Tibial artery (tissue), 4 donors: ENCODE measurements at regions not wholly inside any gene's neighbourhood (a gene's known extent, or its start where the extent isn't known, plus 50 kb on each side); places are given as distances from the start of the nearest gene placed in this dataset.

Experiments used
- DNase-seq, 2 donors: peaks; one replicate each; pipeline ENCODE4 v3.0.0-alpha.2; 2019
- H3K27ac ChIP-seq, 2 donors: fragments of 200-600 bp; sonication (generic) in 1 of 2; 1 replicate in 1 of 2; 2 replicates in 1 of 2; pipeline ENCODE4 v1.5.1; 2018 to 2019; ENCODE audit warnings: mild to moderate bottlenecking in 1 of 2
- H3K27me3 ChIP-seq, 2 donors: fragments of 200-600 bp; sonication (generic) in 1 of 2; one replicate each; pipeline versions ENCODE4 v1.5.1 to v1.6.0; 2016 to 2019
- H3K36me3 ChIP-seq, 3 donors: fragments of 200-600 bp; sonication (generic) in 2 of 3; one replicate each; pipeline ENCODE4 v1.5.1; 2016 to 2019; ENCODE audit warnings: mild to moderate bottlenecking in 2 of 3
- H3K4me1 ChIP-seq, 4 donors: fragments of 200-600 bp; sonication (generic) in 2 of 4; 1 replicate in 3 of 4; 2 replicates in 1 of 4; pipeline ENCODE4 v1.5.1; 2016 to 2019
- H3K4me3 ChIP-seq, 2 donors: fragments of 200-600 bp; sonication (generic) in 1 of 2; 1 replicate in 1 of 2; 2 replicates in 1 of 2; pipeline ENCODE4 v1.5.1; 2018 to 2019; ENCODE audit warnings: mild to moderate bottlenecking in 2 of 2
- H3K9me3 ChIP-seq, 3 donors: fragments of 200-600 bp; sonication (generic) in 1 of 3; one replicate each; pipeline ENCODE4 v1.5.1; 2016 to 2019
- CTCF ChIP-seq, 2 experiments: fragments of 200-600 bp in 1 of 2; fragments of 450-650 bp in 1 of 2; IDR thresholded peaks; one replicate each; pipeline ENCODE4 v1.5.1; 2017 to 2019; ENCODE audit warnings: antibody characterized with exemption in 2 of 2, mild to moderate bottlenecking in 1 of 2, moderate library complexity in 1 of 2
- intact Hi-C: fragments of 100-400 bp; cut with DNase I; formaldehyde crosslinking; loops from one replicate; pipeline ENCODE4 v1.15.0; 2023; ENCODE audit warnings: low total_unique reads

GRCh38 chr2:187091664-187092063 lies 242.7 kb upstream of the ZSWIM2 start:
- TF ChIP-seq CTCF (IDR thresholded peaks at IDR 0.05): no peak
- Histone ChIP-seq H3K27ac (no peak overlapping the region), H3K27me3 (no peaks in the 10 kb centered on the region), H3K36me3 (no peaks in the 10 kb centered on the region), H3K4me1 (no peaks in the 10 kb centered on the region), H3K4me3 (no peak overlapping the region), H3K9me3 (no peaks in the 10 kb centered on the region)
- DNase-seq: no peak
- intact Hi-C loops: no loop called here

- intact Hi-C loops: no loop called here
- H3K27ac ChIP-seq: no peak overlapping the region
- no peak overlapping the region for H3K4me3 ChIP-seq
- no peaks in the 10 kb centered on the region for H3K36me3 ChIP-seq
- H3K9me3 ChIP-seq: no peaks in the 10 kb centered on the region
- no peak for TF ChIP-seq CTCF (IDR thresholded peaks at IDR 0.05)
- no peak for DNase-seq
- H3K4me1 ChIP-seq: no peaks in the 10 kb centered on the region
- no peaks in the 10 kb centered on the region for H3K27me3 ChIP-seq
These were observed 235.6 kb upstream of the ZSWIM2 start for GRCh38 chr2:187084524-187084923.

- no peak for DNase-seq
- intact Hi-C loops: no loop called here
- Histone ChIP-seq H3K27ac (no peak overlapping the region), H3K27me3 (no peaks in the 10 kb centered on the region), H3K4me1 (no peaks in the 10 kb centered on the region), H3K36me3 (no peaks in the 10 kb centered on the region), H3K9me3 (no peaks in the 10 kb centered on the region), H3K4me3 (no peak overlapping the region)
- TF ChIP-seq CTCF (IDR thresholded peaks at IDR 0.05): no peak
These were observed 232.5 kb upstream of the ZSWIM2 start for GRCh38 chr2:187081461-187081860.

- no peak overlapping the region for H3K27ac ChIP-seq
- intact Hi-C loops: no loop called here
- H3K27me3 ChIP-seq: no peaks in the 10 kb centered on the region
- no peak overlapping the region for H3K4me3 ChIP-seq
- DNase-seq: no peak
- H3K4me1 ChIP-seq: no peaks in the 10 kb centered on the region
- no peak for TF ChIP-seq CTCF (IDR thresholded peaks at IDR 0.05)
- H3K9me3 ChIP-seq: no peaks in the 10 kb centered on the region
- H3K36me3 ChIP-seq: no peaks in the 10 kb centered on the region
These were observed 230.9 kb upstream of the ZSWIM2 start for GRCh38 chr2:187079901-187080300.

GRCh38 chr2:187078297-187078696 lies 229.3 kb upstream of the ZSWIM2 start:
- intact Hi-C loops: no loop called here
- Histone ChIP-seq H3K4me3 (no peak overlapping the region), H3K27me3 (no peaks in the 10 kb centered on the region), H3K36me3 (no peaks in the 10 kb centered on the region), H3K4me1 (no peaks in the 10 kb centered on the region), H3K27ac (no peak overlapping the region), H3K9me3 (no peaks in the 10 kb centered on the region)
- TF ChIP-seq CTCF (IDR thresholded peaks at IDR 0.05): no peak
- DNase-seq: no peak

- intact Hi-C loops: no loop called here
- Histone ChIP-seq H3K4me3 (no peak overlapping the region), H3K9me3 (no peaks in the 10 kb centered on the region), H3K36me3 (no peaks in the 10 kb centered on the region), H3K27me3 (no peaks in the 10 kb centered on the region), H3K27ac (no peak overlapping the region), H3K4me1 (no peaks in the 10 kb centered on the region)
- TF ChIP-seq CTCF (IDR thresholded peaks at IDR 0.05): no peak
- DNase-seq: no peak
These were observed 226.7 kb upstream of the ZSWIM2 start for GRCh38 chr2:187075671-187076070.
